ENCODE measurements at regions not wholly inside any gene's neighbourhood (a gene's known extent, or its start where the extent isn't known, plus 50 kb on each side); places are given as distances from the start of the nearest gene placed in this dataset.

GRCh38 chr21:39110431-39110830, 72.8 kb downstream of the PSMG1 start:
- DNase-seq (peak in 2 of 5 donors; percentile 46 to 49), FAIRE-seq (no peak)
- H3K27me3 ChIP-seq (ENCODE audit: control insufficient read depth, insufficient read depth, low read length) = no peaks in the 10 kb centered on the region
- no peak overlapping the region for H3K27ac ChIP-seq (ENCODE audit: low read depth in 2 of 2, low read length in 2 of 2)
- intact Hi-C loops (cut with DNase I) = no loop called here
- H3K36me3 ChIP-seq (ENCODE audit: control insufficient read depth in 2 of 3, insufficient read depth in 3 of 3, low read length in 3 of 3) = no peaks in the 10 kb centered on the region
- no peak for TF ChIP-seq CTCF (IDR thresholded peaks at IDR 0.05; ENCODE audit: borderline replicate concordance, extremely low read depth, insufficient read depth)
- no peaks in the 10 kb centered on the region for H3K9me3 ChIP-seq (ENCODE audit: control insufficient read depth in 2 of 3, insufficient read depth in 1 of 3, low read length in 3 of 3)
- no peaks in the 10 kb centered on the region for H3K4me1 ChIP-seq (ENCODE audit: control insufficient read depth in 2 of 3, insufficient read depth in 2 of 3, low read depth in 1 of 3, low read length in 3 of 3)
- H3K4me3 ChIP-seq (ENCODE audit: low read length in 3 of 3) = no peak overlapping the region
- H3K9ac ChIP-seq (ENCODE audit: low read length in 3 of 3) = no peak overlapping the region

GRCh38 chr21:39109596-39110210, 73.5 kb downstream of the PSMG1 start:
- no peak for TF ChIP-seq CTCF (IDR thresholded peaks at IDR 0.05; ENCODE audit: borderline replicate concordance, extremely low read depth, insufficient read depth)
- no peak overlapping the region for H3K4me3 ChIP-seq (ENCODE audit: low read length in 3 of 3)
- DNase-seq (no peak), FAIRE-seq (no peak)
- no peak overlapping the region for H3K9ac ChIP-seq (ENCODE audit: low read length in 3 of 3)
- intact Hi-C loops (cut with DNase I) = no loop called here
- no peaks in the 10 kb centered on the region for H3K9me3 ChIP-seq (ENCODE audit: control insufficient read depth in 2 of 3, insufficient read depth in 1 of 3, low read length in 3 of 3)
- no peaks in the 10 kb centered on the region for H3K27me3 ChIP-seq (ENCODE audit: control insufficient read depth, insufficient read depth, low read length)
- H3K4me1 ChIP-seq (ENCODE audit: control insufficient read depth in 2 of 3, insufficient read depth in 2 of 3, low read depth in 1 of 3, low read length in 3 of 3) = no peaks in the 10 kb centered on the region
- H3K36me3 ChIP-seq (ENCODE audit: control insufficient read depth in 2 of 3, insufficient read depth in 3 of 3, low read length in 3 of 3) = no peaks in the 10 kb centered on the region
- no peak overlapping the region for H3K27ac ChIP-seq (ENCODE audit: low read depth in 2 of 2, low read length in 2 of 2)

- no peak overlapping the region for H3K9ac ChIP-seq (ENCODE audit: low read length in 3 of 3)
- FAIRE-seq = no peak
- no peak for DNase-seq
- no peaks in the 10 kb centered on the region for H3K36me3 ChIP-seq (ENCODE audit: control insufficient read depth in 2 of 3, insufficient read depth in 3 of 3, low read length in 3 of 3)
- no peaks in the 10 kb centered on the region for H3K9me3 ChIP-seq (ENCODE audit: control insufficient read depth in 2 of 3, insufficient read depth in 1 of 3, low read length in 3 of 3)
- H3K4me1 ChIP-seq (ENCODE audit: control insufficient read depth in 2 of 3, insufficient read depth in 2 of 3, low read depth in 1 of 3, low read length in 3 of 3) = no peaks in the 10 kb centered on the region
- no peaks in the 10 kb centered on the region for H3K27me3 ChIP-seq (ENCODE audit: control insufficient read depth, insufficient read depth, low read length)
- intact Hi-C loops (cut with DNase I) = no loop called here
- H3K4me3 ChIP-seq (ENCODE audit: low read length in 3 of 3) = no peak overlapping the region
- TF ChIP-seq CTCF (IDR thresholded peaks at IDR 0.05; ENCODE audit: borderline replicate concordance, extremely low read depth, insufficient read depth) = no peak
- no peak overlapping the region for H3K27ac ChIP-seq (ENCODE audit: low read depth in 2 of 2, low read length in 2 of 2)
These were observed 74.1 kb downstream of the PSMG1 start for GRCh38 chr21:39109163-39109530.

All from kidney (tissue), 13 donors.